Left hindlimb (tissue), 1 donor: ENCODE measurements at regions not wholly inside any gene's neighbourhood (a gene's known extent, or its start where the extent isn't known, plus 50 kb on each side); places are given as distances from the start of the nearest gene placed in this dataset.

ENCODE experiments used
- DNase-seq: peaks from one replicate; pipeline ENCODE4 v3.0.0-alpha.2; 2018

- no peak for DNase-seq
Measured at GRCh38 chr7:145644426-145645134, 472.0 kb upstream of the CNTNAP2 start.

DNA sequence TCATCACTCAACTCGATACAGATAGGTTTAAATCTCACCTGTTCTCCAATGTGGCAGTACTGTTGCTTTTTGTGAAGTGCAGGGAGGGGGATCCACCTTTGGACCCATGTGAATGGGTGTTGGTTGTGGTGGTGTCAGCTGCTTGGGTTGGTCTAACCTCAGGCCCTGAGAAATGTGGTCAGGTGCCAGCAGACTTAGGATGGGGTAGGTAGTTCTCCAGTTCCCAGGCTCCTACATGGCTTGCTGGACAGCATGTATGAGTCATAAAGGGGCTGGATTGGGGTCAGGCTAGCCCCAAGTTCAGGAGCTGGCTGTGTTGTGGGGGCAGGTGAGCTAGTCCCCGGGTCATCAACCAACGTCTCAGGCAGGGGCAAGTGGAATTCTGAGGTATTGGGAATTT lies 472.6 kb upstream of the CNTNAP2 start:
- DNase-seq, result no peak

GRCh38 chr7:145633513-145633912 lies 483.1 kb upstream of the CNTNAP2 start:
- no peak for DNase-seq

- no peak for DNase-seq
Measured at GRCh38 chr7:145624618-145625017, 492.0 kb upstream of the CNTNAP2 start.

GRCh38 chr7:145605963-145606362 lies 510.6 kb upstream of the CNTNAP2 start:
- no peak for DNase-seq

GRCh38 chr7:145599376-145599775 lies 517.2 kb upstream of the CNTNAP2 start:
- DNase-seq, result no peak

- DNase-seq, result no peak
Measured at GRCh38 chr7:145584401-145584800, 532.2 kb upstream of the CNTNAP2 start.

DNA sequence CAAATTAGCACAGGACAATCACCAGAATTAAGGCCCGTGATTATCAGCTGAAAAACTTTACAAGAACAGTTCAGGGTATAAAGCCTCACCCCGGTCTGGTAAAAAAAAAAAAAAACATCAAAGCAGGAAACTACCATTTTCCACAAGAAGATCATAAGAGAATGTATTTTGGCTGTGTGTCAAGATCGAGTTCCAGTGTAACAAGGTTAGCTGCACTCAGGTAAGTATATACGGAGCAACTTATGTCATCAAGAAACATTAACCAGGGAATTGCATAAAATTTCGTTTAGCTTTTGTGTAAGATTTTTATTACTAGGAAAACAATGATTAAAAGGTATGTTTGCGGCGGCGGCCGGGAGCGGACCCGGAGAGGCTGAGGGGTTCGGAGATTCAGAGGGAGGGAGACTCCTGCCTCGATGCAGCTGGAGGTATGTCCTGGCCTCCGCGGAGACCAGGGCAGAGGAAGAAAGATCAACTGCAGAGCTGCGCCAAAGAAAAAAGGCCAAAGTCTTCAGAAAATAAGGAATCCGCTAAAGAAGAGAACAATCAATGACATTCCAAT lies 533.8 kb upstream of the CNTNAP2 start:
- DNase-seq, result no peak

- DNase-seq, result no peak
Measured at GRCh38 chr7:145557805-145558204, 558.8 kb upstream of the CNTNAP2 start.

DNA sequence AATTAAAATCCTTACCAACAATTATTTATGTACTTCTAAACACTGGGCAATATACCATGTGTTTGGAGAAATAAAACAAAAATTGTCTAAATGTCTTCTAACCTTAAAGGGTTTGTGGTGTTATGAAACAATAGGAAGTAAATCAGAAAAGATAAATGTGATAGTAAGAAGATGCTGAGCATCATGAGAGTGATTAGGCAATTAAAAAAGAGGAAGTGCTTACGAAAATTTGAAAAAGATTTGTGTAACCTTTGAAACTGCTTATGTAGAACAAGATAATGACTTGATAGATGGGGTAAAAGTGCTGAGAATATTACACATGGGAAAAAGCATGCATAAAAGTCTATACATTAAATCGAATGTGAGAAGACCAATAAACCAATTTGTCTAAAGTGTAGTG lies 573.4 kb upstream of the CNTNAP2 start:
- no peak for DNase-seq

DNA sequence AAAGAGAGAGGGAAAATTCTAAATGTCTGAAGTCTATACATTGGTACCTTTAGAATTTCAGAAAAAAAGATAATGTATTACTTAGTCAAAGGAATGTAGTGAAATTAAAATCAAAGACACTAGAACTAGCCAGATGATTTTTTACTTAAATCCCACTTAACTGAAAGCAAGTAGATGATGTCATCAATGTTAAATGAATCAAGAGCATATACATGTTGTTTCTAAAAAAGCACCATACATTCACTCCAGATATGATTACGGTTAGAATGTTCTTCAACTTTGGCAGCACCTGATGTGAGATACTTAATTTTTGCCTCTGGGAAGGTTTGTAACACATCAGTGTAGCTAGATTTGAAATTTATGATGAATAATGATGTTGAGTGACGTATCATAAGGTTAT lies 576.7 kb upstream of the CNTNAP2 start:
- no peak for DNase-seq

GRCh38 chr7:145534301-145534700 lies 582.3 kb upstream of the CNTNAP2 start:
- no peak for DNase-seq

DNA sequence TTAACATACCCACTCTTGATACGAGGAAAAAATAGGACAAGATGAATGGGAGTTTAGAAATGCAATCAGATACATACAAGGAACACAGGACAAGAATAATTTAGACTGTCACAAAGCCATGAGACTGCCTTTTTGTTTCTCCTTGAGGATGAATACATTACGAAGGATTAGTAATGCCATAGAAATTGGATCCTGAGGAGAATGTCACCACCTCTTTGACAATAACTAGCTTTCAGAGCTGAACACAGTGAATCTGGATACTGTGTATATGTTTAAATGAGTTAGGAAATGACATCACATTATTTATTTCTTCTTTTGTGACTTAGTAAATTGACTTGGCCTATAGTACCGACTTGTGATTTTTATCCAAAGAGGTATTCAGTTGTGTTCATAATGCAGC lies 596.3 kb upstream of the CNTNAP2 start:
- no peak for DNase-seq

DNA sequence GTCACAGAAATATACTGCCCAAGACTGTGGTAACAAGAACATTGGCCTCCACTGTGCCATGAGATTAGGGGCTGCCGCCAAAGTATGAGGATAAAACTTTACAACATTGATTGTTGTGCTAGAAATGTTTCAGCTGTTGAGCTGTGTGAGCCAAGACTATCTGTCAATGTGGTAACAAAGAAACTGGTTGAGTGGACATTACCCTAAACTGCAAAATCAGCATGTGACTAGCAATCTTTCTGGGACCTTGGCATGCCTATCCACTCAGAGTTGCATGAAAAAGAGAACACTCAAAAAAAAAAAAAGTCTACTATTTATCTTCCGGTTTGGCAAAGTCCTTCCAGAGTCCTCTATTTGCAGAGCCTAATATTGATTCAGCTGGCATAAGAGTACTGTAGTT lies 605.6 kb upstream of the CNTNAP2 start:
- no peak for DNase-seq

DNA sequence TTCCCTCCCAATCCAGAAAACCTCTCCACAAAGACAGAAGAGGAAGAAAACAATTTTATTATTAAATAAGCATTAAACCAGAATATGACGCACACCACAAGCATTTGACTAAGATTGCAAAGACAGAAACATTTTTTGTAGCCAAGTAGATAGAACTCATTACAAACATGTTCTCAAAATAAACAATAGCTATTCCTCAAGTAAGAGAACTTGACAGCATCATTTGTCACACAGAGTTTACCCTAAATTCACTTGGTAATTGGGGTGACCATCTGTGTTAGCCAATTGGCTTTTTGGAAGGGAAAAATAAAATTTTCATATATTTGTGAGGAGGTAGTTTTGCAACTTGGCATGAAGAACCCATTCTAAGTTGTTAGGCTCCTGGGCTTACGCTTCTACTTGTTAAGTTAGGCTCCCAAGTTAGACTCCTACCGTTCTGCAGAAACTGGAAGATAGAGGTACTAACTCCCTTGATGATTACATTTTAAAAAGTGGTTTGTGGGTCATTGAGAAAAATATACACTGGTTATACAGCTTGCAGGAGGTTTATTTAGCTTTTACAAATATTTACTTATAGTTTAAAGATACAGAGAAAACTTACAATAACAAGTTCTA lies 618.6 kb upstream of the CNTNAP2 start:
- no peak for DNase-seq

DNA sequence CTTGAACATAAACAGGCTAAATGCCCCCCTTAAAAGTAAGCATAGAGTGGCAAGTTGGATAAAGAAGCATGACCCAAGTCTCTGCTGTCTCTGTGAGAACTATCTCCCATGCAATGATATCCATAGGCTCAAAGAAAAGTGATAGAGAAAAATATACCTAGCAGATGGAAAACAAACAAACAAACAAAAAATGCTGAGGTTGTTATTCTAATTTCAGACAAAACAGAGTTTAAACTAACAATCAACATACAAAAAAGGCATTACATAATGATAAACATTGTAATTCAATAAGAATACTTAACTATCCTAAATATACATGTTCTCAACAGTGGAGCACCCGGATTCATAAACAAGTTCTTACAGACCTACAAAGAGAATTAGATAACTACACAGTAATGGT lies 626.2 kb upstream of the CNTNAP2 start:
- DNase-seq, result no peak

- DNase-seq, result no peak
Measured at GRCh38 chr7:145489609-145490008, 627.0 kb upstream of the CNTNAP2 start.

- no peak for DNase-seq
Measured at GRCh38 chr7:145488816-145489215, 627.8 kb upstream of the CNTNAP2 start.

DNA sequence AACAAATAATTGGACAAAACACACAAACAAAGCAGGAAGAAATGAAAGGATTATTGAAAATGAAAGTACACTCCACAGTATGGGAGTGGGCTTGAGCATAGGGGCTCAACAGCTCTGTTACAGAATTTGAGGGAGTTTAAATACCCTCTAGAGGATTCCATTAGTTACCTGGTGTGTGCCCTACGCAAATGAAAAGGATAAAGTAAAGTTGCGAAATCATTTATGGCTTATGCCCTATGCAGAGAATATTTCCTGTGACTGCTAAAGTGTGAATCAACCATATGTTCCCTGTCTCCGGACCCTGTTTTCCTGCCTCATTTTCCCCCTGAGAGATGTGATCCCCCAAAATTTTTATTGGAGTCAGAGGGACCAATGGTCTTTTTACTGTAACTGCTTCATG lies 634.6 kb upstream of the CNTNAP2 start:
- no peak for DNase-seq

DNA sequence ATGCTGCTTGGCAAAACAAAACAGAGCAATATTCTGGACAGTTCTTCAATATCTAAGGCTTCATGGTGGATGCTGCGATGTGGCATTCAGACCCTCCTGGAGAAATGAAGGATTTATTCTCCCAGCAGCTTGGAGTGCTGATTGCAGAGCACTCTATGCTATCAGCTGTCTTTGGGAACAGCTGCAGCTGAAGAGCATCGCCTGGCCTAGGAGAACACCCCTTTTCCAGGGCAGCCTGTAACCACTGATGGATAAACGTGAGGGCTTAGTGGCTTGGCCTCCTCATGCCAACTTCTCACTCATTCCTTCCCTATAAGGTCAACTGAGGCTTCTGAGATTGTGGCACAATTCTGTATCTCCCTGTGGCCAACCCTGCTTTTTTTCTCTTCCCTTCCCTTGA lies 638.1 kb upstream of the CNTNAP2 start:
- no peak for DNase-seq

DNA sequence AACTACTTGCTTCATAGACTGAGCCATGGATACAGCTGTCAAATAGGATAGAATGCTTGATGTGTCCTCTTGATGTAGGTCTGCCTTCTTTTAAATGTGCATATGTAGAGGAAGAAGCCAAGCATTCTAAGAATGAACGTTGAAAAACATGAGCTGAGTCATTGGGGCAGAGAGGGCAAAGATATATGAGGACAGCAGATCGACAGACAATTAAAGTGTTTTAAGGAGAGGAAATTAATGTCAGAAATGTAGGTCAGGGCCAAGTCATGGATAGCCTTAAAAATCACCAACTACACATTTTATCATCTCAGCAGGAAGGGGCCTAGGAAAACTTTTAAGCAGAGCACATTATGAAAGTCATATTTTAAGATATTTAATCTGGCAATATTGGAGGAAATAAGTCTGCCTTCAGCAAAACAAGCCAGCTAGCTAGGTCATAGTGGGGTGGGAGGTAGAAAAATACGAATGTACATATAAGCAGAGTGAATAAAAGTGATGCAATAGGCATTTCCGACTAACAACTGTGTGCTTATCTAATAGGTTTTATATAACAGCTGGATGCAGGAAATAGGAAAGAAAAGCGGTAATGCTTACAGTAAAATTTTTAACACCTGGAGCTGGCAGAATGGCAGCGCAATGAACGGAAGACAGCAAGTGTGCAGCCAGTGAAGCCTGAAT lies 638.3 kb upstream of the TPK1 start:
- no peak for DNase-seq

DNA sequence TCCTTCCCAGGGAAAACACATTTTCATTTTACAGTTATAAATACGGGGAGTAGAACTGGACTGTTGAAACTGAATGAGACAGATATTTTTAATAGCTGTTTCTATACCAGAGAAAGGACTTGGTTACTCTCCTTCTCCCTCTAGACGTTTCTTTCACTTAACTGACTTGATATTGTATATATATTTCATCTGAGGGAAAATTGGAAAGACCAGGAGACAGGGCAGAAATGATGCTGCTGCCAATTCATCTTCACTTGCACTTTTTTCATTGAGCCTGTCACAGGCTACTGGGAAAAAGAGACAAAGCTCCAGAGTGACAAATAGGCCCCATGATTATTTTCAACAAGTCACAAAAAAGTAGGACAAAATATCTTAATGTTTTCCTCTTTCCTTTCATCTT lies 636.0 kb upstream of the TPK1 start:
- DNase-seq, result no peak

- DNase-seq, result no peak
Measured at GRCh38 chr7:145464287-145464686, 628.4 kb upstream of the TPK1 start.

- no peak for DNase-seq
Measured at GRCh38 chr7:145462463-145462862, 626.6 kb upstream of the TPK1 start.
